ENCODE measurements at regions not wholly inside any gene's neighbourhood (a gene's known extent, or its start where the extent isn't known, plus 50 kb on each side); places are given as distances from the start of the nearest gene placed in this dataset.

- Histone ChIP-seq H3K36me3 (no peaks in the 10 kb centered on the region), H3K4me1 (no peaks in the 10 kb centered on the region), H3K27me3 (no peaks in the 10 kb centered on the region), H3K4me3 (no peak overlapping the region), H3K9me3 (no peaks in the 10 kb centered on the region), H3K27ac (no peak overlapping the region)
- WGBS, 2 donors (ENCODE audit: low coverage in 1 of 2): 75 to 92% methylated on average over 2 of the region's 2 CpGs
- TF ChIP-seq POLR2AphosphoS5 (IDR thresholded peaks at IDR 0.05): no peak
- no peak for TF ChIP-seq POLR2A (IDR thresholded peaks at IDR 0.05)
- ATAC-seq: no peak
Observed at GRCh38 chr3:176807938-176808337, 389.3 kb downstream of the TBL1XR1 start.

GRCh38 chr3:176799675-176800074 is 397.6 kb downstream of the TBL1XR1 start:
- no peaks in the 10 kb centered on the region for H3K27me3 ChIP-seq
- ATAC-seq: no peak
- no peaks in the 10 kb centered on the region for H3K36me3 ChIP-seq
- WGBS, 2 donors (ENCODE audit: low coverage in 1 of 2): 56 to 83% methylated on average over 1 to 2 of the region's 2 CpGs
- H3K27ac ChIP-seq: no peak overlapping the region
- no peaks in the 10 kb centered on the region for H3K4me1 ChIP-seq
- H3K4me3 ChIP-seq: no peak overlapping the region
- TF ChIP-seq POLR2AphosphoS5 (IDR thresholded peaks at IDR 0.05) (no peak), EP300 (IDR thresholded peaks at IDR 0.05) (no peak), POLR2A (IDR thresholded peaks at IDR 0.05) (no peak), CTCF (IDR thresholded peaks at IDR 0.05) (no peak)
- no peaks in the 10 kb centered on the region for H3K9me3 ChIP-seq

GRCh38 chr3:176798680-176799079 is 398.6 kb downstream of the TBL1XR1 start:
- Histone ChIP-seq H3K27ac (no peak overlapping the region), H3K27me3 (no peaks in the 10 kb centered on the region), H3K9me3 (no peaks in the 10 kb centered on the region), H3K36me3 (no peaks in the 10 kb centered on the region), H3K4me1 (no peaks in the 10 kb centered on the region), H3K4me3 (no peak overlapping the region)
- TF ChIP-seq POLR2AphosphoS5 (IDR thresholded peaks at IDR 0.05) (no peak), CTCF (IDR thresholded peaks at IDR 0.05) (no peak), EP300 (IDR thresholded peaks at IDR 0.05) (no peak), POLR2A (IDR thresholded peaks at IDR 0.05) (no peak)
- WGBS, 2 donors (ENCODE audit: low coverage in 1 of 2): 81 to 93% methylated on average over 1 of the region's 1 CpG
- no peak for ATAC-seq

- no peak overlapping the region for H3K4me3 ChIP-seq
- no peak overlapping the region for H3K27ac ChIP-seq
- no peaks in the 10 kb centered on the region for H3K27me3 ChIP-seq
- no peak for ATAC-seq
- 73 to 89% methylated on average over 2 of the region's 2 CpGs for WGBS, 2 donors (ENCODE audit: low coverage in 1 of 2)
- H3K4me1 ChIP-seq: no peaks in the 10 kb centered on the region
- no peak for TF ChIP-seq EP300 (IDR thresholded peaks at IDR 0.05)
- no peak for TF ChIP-seq CTCF (IDR thresholded peaks at IDR 0.05)
- no peak for TF ChIP-seq POLR2A (IDR thresholded peaks at IDR 0.05)
- no peak for TF ChIP-seq POLR2AphosphoS5 (IDR thresholded peaks at IDR 0.05)
- H3K9me3 ChIP-seq: no peaks in the 10 kb centered on the region
- H3K36me3 ChIP-seq: no peaks in the 10 kb centered on the region
Observed at GRCh38 chr3:176796371-176796770, 400.9 kb downstream of the TBL1XR1 start.

DNA sequence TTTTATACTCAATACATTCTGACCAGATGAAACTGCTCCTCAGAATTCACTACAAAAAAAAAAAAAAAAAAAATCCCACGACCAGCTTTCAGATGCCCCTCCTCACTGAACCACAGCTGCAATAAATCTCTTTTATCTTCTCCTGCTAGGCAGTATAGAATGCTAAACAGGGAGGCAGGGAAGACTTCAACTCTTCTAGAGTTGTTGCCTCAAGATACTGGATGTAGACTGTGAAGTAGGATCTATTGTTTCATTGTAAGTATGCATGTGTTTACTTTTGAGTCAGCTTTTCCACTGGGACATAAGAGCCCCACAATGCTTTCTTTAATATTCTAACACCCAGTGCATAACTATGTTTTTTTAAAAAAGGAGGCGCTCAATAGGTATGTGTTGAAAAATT is 401.4 kb downstream of the TBL1XR1 start:
- TF ChIP-seq EP300 (IDR thresholded peaks at IDR 0.05) (no peak), POLR2AphosphoS5 (IDR thresholded peaks at IDR 0.05) (no peak), POLR2A (IDR thresholded peaks at IDR 0.05) (no peak), CTCF (IDR thresholded peaks at IDR 0.05) (no peak)
- H3K4me1 ChIP-seq: no peaks in the 10 kb centered on the region
- H3K9me3 ChIP-seq: no peaks in the 10 kb centered on the region
- ATAC-seq: no peak
- no peak overlapping the region for H3K27ac ChIP-seq
- WGBS, 2 donors (ENCODE audit: low coverage in 1 of 2): 0 to 58% methylated on average over 1 to 2 of the region's 2 CpGs
- H3K27me3 ChIP-seq: no peaks in the 10 kb centered on the region
- no peak overlapping the region for H3K4me3 ChIP-seq
- H3K36me3 ChIP-seq: no peaks in the 10 kb centered on the region

All from gastroesophageal sphincter (tissue), 4 donors.